Vagina (tissue), 2 donors: ENCODE measurements at regions not wholly inside any gene's neighbourhood (a gene's known extent, or its start where the extent isn't known, plus 50 kb on each side); places are given as distances from the start of the nearest gene placed in this dataset.

Experiments
- DNase-seq, 2 donors: peaks; one replicate each; pipeline ENCODE4 v3.0.0-alpha.2; 2017; ENCODE audit errors: extremely low spot score in 2 of 2
- H3K27ac ChIP-seq: fragments of 200-600 bp; sonication (generic); one replicate; pipeline ENCODE4 v1.5.1; 2019
- H3K27me3 ChIP-seq: fragments of 200-600 bp; sonication (generic); one replicate; pipeline ENCODE4 v1.5.1; 2019
- H3K36me3 ChIP-seq, 2 donors: fragments of 200-600 bp; sonication (generic); one replicate each; pipeline ENCODE4 v1.5.1; 2017 to 2019
- H3K4me1 ChIP-seq: fragments of 200-600 bp; sonication (generic); one replicate; pipeline ENCODE4 v1.5.1; 2019
- H3K4me3 ChIP-seq, 2 donors: fragments of 200-600 bp; sonication (generic); 1 replicate in 1 of 2; 2 replicates in 1 of 2; pipeline ENCODE4 v1.5.1; 2016 to 2019
- H3K9me3 ChIP-seq: fragments of 200-600 bp; sonication (generic); one replicate; pipeline ENCODE4 v1.5.1; 2019
- CTCF ChIP-seq, 3 experiments: fragments of 450-650 bp in 2 of 3; fragments of 200-600 bp in 1 of 3; sonication (generic) in 1 of 3; IDR thresholded peaks; one replicate each; pipeline ENCODE4 v1.5.1; 2017 to 2019; ENCODE audit warnings: antibody characterized with exemption in 3 of 3, mild to moderate bottlenecking in 2 of 3, moderate library complexity in 2 of 3
- POLR2A ChIP-seq, 2 donors: fragments of 450-650 bp; IDR thresholded peaks; one replicate each; pipeline ENCODE4 v1.6.1; 2017; ENCODE audit warnings: antibody characterized with exemption in 2 of 2, mild to moderate bottlenecking in 2 of 2, moderate library complexity in 2 of 2
- POLR2AphosphoS5 ChIP-seq, 2 donors: sonication (generic); formaldehyde crosslinking; IDR thresholded peaks; one replicate each; pipeline ENCODE4 v1.9.0; 2017; ENCODE audit warnings: antibody characterized with exemption in 2 of 2, mild to moderate bottlenecking in 2 of 2, low read depth in 1 of 2; ENCODE audit not compliant: insufficient read depth in 1 of 2
- intact Hi-C: fragments of 100-400 bp; cut with DNase I; formaldehyde crosslinking; loops from one replicate; pipeline ENCODE4 v1.15.1; 2023

- Histone ChIP-seq H3K27me3 (no peaks in the 10 kb centered on the region), H3K4me3 (no peak overlapping the region), H3K4me1 (no peaks in the 10 kb centered on the region), H3K27ac (no peak overlapping the region), H3K9me3 (no peaks in the 10 kb centered on the region), H3K36me3 (no peaks in the 10 kb centered on the region)
- DNase-seq, result peak in 1 of 2 donors; percentile 77
- intact Hi-C loops, result loop anchor here (5.0 kb wide), 1 partner anchor 329 kb away; no protein-coding TSS in a partner anchor
- TF ChIP-seq POLR2AphosphoS5 (IDR thresholded peaks at IDR 0.05; ENCODE audit: insufficient read depth in 1 of 2, low read depth in 1 of 2) (no peak), CTCF (IDR thresholded peaks at IDR 0.05) (no peak), POLR2A (IDR thresholded peaks at IDR 0.05) (no peak)
Observed at GRCh38 chr1:115466433-115466832, 128.4 kb upstream of the NGF start.

GRCh38 chr1:115465802-115466363 is 127.8 kb upstream of the NGF start:
- no peak overlapping the region for H3K27ac ChIP-seq
- TF ChIP-seq CTCF (IDR thresholded peaks at IDR 0.05), result no peak
- no peak for TF ChIP-seq POLR2A (IDR thresholded peaks at IDR 0.05)
- peak; percentile 42 to 91 for DNase-seq
- H3K4me3 ChIP-seq, result no peak overlapping the region
- H3K9me3 ChIP-seq, result no peaks in the 10 kb centered on the region
- H3K4me1 ChIP-seq, result no peaks in the 10 kb centered on the region
- intact Hi-C loops, result loop anchor here (5.0 kb wide), 1 partner anchor 329 kb away; no protein-coding TSS in a partner anchor
- no peaks in the 10 kb centered on the region for H3K27me3 ChIP-seq
- H3K36me3 ChIP-seq, result no peaks in the 10 kb centered on the region

DNA sequence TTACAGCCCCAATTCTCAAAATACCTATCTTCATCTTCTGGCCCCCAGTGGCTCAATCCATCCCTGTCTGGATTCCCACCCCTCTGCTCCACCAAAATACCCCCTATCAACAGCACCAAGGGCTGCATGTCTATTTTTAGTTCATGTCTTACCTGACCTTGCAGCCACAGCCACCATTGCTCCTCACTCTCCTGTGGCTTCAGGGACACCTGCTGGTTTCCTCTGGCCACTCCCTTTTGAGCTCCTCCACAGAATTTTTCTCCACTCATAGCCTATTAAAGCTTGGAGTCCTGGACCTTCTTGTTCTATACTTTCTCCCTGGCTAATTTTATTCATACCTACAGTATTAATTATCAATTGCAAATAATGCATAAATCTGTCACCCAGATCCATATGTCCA is 125.3 kb upstream of the NGF start:
- DNase-seq, result peak; percentile 20 to 25
- Histone ChIP-seq H3K9me3 (no peaks in the 10 kb centered on the region), H3K4me1 (no peaks in the 10 kb centered on the region), H3K36me3 (no peaks in the 10 kb centered on the region), H3K27me3 (no peaks in the 10 kb centered on the region), H3K27ac (no peak overlapping the region), H3K4me3 (no peak overlapping the region)
- intact Hi-C loops, result no loop called here
- no peak for TF ChIP-seq CTCF (IDR thresholded peaks at IDR 0.05)
- TF ChIP-seq POLR2A (IDR thresholded peaks at IDR 0.05), result no peak
- no peak for TF ChIP-seq POLR2AphosphoS5 (IDR thresholded peaks at IDR 0.05; ENCODE audit: insufficient read depth in 1 of 2, low read depth in 1 of 2)

- Histone ChIP-seq H3K27me3 (no peaks in the 10 kb centered on the region), H3K27ac (no peak overlapping the region), H3K36me3 (no peaks in the 10 kb centered on the region), H3K4me1 (no peaks in the 10 kb centered on the region), H3K9me3 (no peaks in the 10 kb centered on the region), H3K4me3 (no peak overlapping the region)
- no peak for TF ChIP-seq CTCF (IDR thresholded peaks at IDR 0.05)
- no peak for TF ChIP-seq POLR2A (IDR thresholded peaks at IDR 0.05)
- TF ChIP-seq POLR2AphosphoS5 (IDR thresholded peaks at IDR 0.05; ENCODE audit: insufficient read depth in 1 of 2, low read depth in 1 of 2), result no peak
- intact Hi-C loops, result no loop called here
- DNase-seq, result peak in 1 of 2 donors; percentile 29
Observed at GRCh38 chr1:115462566-115463076, 124.6 kb upstream of the NGF start.

GRCh38 chr1:115461526-115461925 is 123.5 kb upstream of the NGF start:
- no peak overlapping the region for H3K4me3 ChIP-seq
- no peaks in the 10 kb centered on the region for H3K9me3 ChIP-seq
- no peak for TF ChIP-seq CTCF (IDR thresholded peaks at IDR 0.05)
- no peak for TF ChIP-seq POLR2AphosphoS5 (IDR thresholded peaks at IDR 0.05; ENCODE audit: insufficient read depth in 1 of 2, low read depth in 1 of 2)
- TF ChIP-seq POLR2A (IDR thresholded peaks at IDR 0.05), result no peak
- no peaks in the 10 kb centered on the region for H3K4me1 ChIP-seq
- no peak for DNase-seq
- no peaks in the 10 kb centered on the region for H3K36me3 ChIP-seq
- intact Hi-C loops, result no loop called here
- no peaks in the 10 kb centered on the region for H3K27me3 ChIP-seq
- no peak overlapping the region for H3K27ac ChIP-seq
